Keratinocyte (primary cell): ENCODE measurements at regions not wholly inside any gene's neighbourhood (a gene's known extent, or its start where the extent isn't known, plus 50 kb on each side); places are given as distances from the start of the nearest gene placed in this dataset.

Source experiments
- DNase-seq: peaks from one replicate; pipeline ENCODE4 v3.0.0-alpha.2; 2011; ENCODE audit warnings: low read depth, missing footprints, low spot score
- FAIRE-seq: peaks from 2 replicates; lab custom pipeline; 2011; peaks lifted over from hg19 to GRCh38; lab: Jason Lieb, UNC
- H2AFZ ChIP-seq: 2 replicates; pipeline ENCODE4 v1.6.0; 2012; ENCODE audit warnings: low read length, control low read depth, inconsistent platforms; ENCODE audit not compliant: control insufficient read depth
- H3K27ac ChIP-seq: 2 replicates; pipeline ENCODE4 v1.5.1; 2011; ENCODE audit warnings: low read length; ENCODE audit not compliant: control insufficient read depth, insufficient read depth
- H3K27me3 ChIP-seq: 3 replicates; pipeline ENCODE4 v1.6.0; 2011; ENCODE audit warnings: low read length; ENCODE audit not compliant: control insufficient read depth, insufficient read depth; ENCODE audit errors: extremely low read depth
- H3K36me3 ChIP-seq, 2 experiments: 2 replicates in 1 of 2; 3 replicates in 1 of 2; pipeline ENCODE4 v1.5.1; 2011; ENCODE audit warnings: low read length in 2 of 2, mild to moderate bottlenecking in 1 of 2; ENCODE audit not compliant: control insufficient read depth in 2 of 2, insufficient read depth in 2 of 2; ENCODE audit errors: extremely low read depth in 1 of 2
- H3K4me1 ChIP-seq: 3 replicates; pipeline ENCODE4 v1.5.1; 2011; ENCODE audit warnings: low read length; ENCODE audit not compliant: control insufficient read depth, insufficient read depth; ENCODE audit errors: extremely low read depth
- H3K4me2 ChIP-seq: 3 replicates; pipeline ENCODE4 v1.6.0; 2011; ENCODE audit warnings: low read depth, low read length; ENCODE audit not compliant: control insufficient read depth, insufficient read depth; ENCODE audit errors: extremely low read depth
- H3K4me3 ChIP-seq, 3 experiments: fragments of 200-600 bp in 1 of 3; sonication (generic) in 1 of 3; 2 replicates in 2 of 3; 3 replicates in 1 of 3; pipeline ENCODE4 v1.5.1; 2011 to 2016; ENCODE audit warnings: low read length in 3 of 3, mild to moderate bottlenecking in 3 of 3, control low read depth in 2 of 3, inconsistent platforms in 1 of 3, low read depth in 1 of 3, mixed read lengths in 1 of 3, mixed run types in 1 of 3, moderate library complexity in 1 of 3; ENCODE audit not compliant: control insufficient read depth in 2 of 3, insufficient read depth in 2 of 3; ENCODE audit errors: extremely low read depth in 1 of 3
- H3K79me2 ChIP-seq: 2 replicates; pipeline ENCODE4 v1.6.0; 2012; ENCODE audit warnings: low read length; ENCODE audit not compliant: control insufficient read depth, insufficient read depth
- H3K9ac ChIP-seq: 3 replicates; pipeline ENCODE4 v1.6.0; 2011; ENCODE audit warnings: low read length; ENCODE audit not compliant: control insufficient read depth, insufficient read depth; ENCODE audit errors: extremely low read depth
- H3K9me1 ChIP-seq: 3 replicates; pipeline ENCODE4 v1.6.0; 2011; ENCODE audit warnings: low read length; ENCODE audit not compliant: control insufficient read depth, insufficient read depth; ENCODE audit errors: extremely low read depth
- H3K9me3 ChIP-seq: 2 replicates; pipeline ENCODE4 v1.5.1; 2012; ENCODE audit warnings: low read depth, low read length; ENCODE audit not compliant: control insufficient read depth
- H4K20me1 ChIP-seq: 3 replicates; pipeline ENCODE4 v1.6.0; 2011; ENCODE audit warnings: low read length; ENCODE audit not compliant: control insufficient read depth, insufficient read depth; ENCODE audit errors: extremely low read depth
- EZH2 ChIP-seq: IDR thresholded peaks from one replicate; pipeline ENCODE4 v1.6.1; 2012; ENCODE audit warnings: inconsistent platforms, mild to moderate bottlenecking, low read length, moderate library complexity
- dilution Hi-C: fragments of 300-500 bp; cut with MboI; formaldehyde crosslinking; loops from one replicate; pipeline ENCODE4 v1.7.0; 2020; ENCODE audit warnings: low sequenced_read_pairs; ENCODE audit not compliant: extremely low pct_ligation_motif_present
- TF ChIP-seq, protein P1 (sequence below), 3 experiments: IDR thresholded peaks in 1 of 3; conservative IDR thresholded peaks in 1 of 3; optimal IDR thresholded peaks in 1 of 3; 2 replicates in 2 of 3; 3 replicates in 1 of 3; pipeline versions ENCODE3 to v1.5.1; 2011; ENCODE audit warnings: low read length in 3 of 3, mild to moderate bottlenecking in 3 of 3, moderate library complexity in 2 of 3, control low read depth in 1 of 3, inconsistent platforms in 1 of 3; ENCODE audit not compliant: insufficient read depth in 2 of 3; ENCODE audit errors: extremely low read depth in 1 of 3

DNA sequence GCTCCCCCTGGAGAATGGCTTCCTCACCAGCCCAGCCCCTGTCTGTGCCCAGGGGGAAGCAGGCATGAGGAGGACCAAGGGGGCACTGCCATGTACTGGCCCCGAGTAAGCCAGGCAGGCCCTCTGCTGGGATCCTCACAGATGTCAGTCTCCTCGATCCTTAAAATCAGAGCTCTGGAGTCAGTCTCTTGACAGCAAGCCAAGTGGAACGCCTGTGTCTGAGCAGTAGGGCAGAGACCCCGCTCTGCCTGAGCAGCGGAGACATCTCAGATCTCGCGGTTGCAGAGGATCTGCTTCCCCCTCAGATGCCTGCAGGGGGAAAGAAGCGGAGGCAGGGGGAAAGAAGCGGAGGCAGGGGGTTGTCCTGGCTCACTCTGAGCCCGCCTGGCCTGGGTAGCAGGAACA, 92.6 kb downstream of the SNX5 start:
- no peak for FAIRE-seq

DNA sequence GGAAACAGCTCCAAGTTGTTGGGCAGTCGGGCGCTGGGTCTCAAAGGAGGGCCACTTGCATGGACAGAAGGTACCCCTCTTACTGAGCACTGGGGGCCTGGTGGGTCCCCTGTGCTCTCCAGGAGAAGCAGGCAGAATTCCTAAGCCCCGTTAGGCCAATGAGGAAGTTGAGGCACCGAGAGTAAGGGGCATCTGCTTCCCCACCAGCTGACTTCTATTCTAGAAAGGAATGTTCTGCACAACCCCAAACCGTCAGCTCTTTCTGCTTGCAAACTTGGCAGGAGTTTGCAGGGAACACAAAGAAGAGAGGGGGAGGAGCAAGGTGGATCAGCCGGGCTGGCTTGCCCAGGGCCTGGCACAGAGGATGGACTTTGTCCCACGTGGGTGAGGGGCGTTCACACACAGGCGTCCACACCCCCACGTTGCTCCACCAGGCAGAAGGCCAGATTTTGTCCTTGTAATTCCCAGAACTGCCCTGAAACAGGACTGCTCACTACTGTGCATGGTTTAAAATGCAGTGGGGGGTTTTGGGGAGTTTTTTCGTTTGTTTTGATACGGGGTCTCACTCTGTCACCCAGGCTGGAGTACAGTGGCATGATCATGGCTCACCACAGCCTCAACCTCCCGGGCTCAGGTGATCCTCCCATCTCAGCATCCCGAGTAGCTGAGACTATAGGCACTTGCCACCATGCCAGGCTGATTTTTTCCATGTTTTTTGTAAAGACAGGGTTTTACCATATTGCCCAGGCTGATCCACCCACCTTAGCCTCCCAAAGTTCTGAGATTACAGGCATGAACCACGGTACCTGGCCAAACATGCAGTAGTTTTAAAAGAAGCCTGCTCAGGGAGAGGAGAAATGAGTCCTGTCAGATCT, 93.3 kb downstream of the SNX5 start:
- H4K20me1 ChIP-seq, result no peaks in the 10 kb centered on the region
- no peak overlapping the region for H3K27ac ChIP-seq
- no peak overlapping the region for H2AFZ ChIP-seq
- no peak overlapping the region for H3K4me3 ChIP-seq
- H3K4me2 ChIP-seq, result no peak overlapping the region
- no peaks in the 10 kb centered on the region for H3K9me1 ChIP-seq
- TF ChIP-seq EZH2, result no peak
- TF ChIP-seq, protein P1, sequence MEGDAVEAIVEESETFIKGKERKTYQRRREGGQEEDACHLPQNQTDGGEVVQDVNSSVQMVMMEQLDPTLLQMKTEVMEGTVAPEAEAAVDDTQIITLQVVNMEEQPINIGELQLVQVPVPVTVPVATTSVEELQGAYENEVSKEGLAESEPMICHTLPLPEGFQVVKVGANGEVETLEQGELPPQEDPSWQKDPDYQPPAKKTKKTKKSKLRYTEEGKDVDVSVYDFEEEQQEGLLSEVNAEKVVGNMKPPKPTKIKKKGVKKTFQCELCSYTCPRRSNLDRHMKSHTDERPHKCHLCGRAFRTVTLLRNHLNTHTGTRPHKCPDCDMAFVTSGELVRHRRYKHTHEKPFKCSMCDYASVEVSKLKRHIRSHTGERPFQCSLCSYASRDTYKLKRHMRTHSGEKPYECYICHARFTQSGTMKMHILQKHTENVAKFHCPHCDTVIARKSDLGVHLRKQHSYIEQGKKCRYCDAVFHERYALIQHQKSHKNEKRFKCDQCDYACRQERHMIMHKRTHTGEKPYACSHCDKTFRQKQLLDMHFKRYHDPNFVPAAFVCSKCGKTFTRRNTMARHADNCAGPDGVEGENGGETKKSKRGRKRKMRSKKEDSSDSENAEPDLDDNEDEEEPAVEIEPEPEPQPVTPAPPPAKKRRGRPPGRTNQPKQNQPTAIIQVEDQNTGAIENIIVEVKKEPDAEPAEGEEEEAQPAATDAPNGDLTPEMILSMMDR (optimal IDR thresholded peaks at IDR 0.05 in 1 of 3, IDR thresholded peaks at IDR 0.05 in 1 of 3, conservative IDR thresholded peaks at IDR 0.05 in 1 of 3; ENCODE audit: extremely low read depth in 1 of 3, insufficient read depth in 2 of 3, low read length in 3 of 3), result no peak
- H3K36me3 ChIP-seq, result no peaks in the 10 kb centered on the region
- H3K27me3 ChIP-seq, result peaks cover 16% of the 10 kb centered on the region
- FAIRE-seq, result no peak
- no peak for DNase-seq
- H3K9ac ChIP-seq, result no peak overlapping the region
- no peaks in the 10 kb centered on the region for H3K9me3 ChIP-seq
- no peaks in the 10 kb centered on the region for H3K79me2 ChIP-seq
- no peaks in the 10 kb centered on the region for H3K4me1 ChIP-seq
- dilution Hi-C loops, result no loop called here

More for the DNA sequence above, 92.6 kb downstream of the SNX5 start:
- H3K9me3 ChIP-seq, result no peaks in the 10 kb centered on the region
- H3K79me2 ChIP-seq, result no peaks in the 10 kb centered on the region
- H3K36me3 ChIP-seq, result no peaks in the 10 kb centered on the region
- TF ChIP-seq EZH2, result no peak
- no peak overlapping the region for H3K4me2 ChIP-seq
- H4K20me1 ChIP-seq, result no peaks in the 10 kb centered on the region
- no peak for DNase-seq
- no peaks in the 10 kb centered on the region for H3K9me1 ChIP-seq
- no peak overlapping the region for H3K4me3 ChIP-seq
- no peak overlapping the region for H3K27ac ChIP-seq
- no peak overlapping the region for H3K9ac ChIP-seq
- peaks cover 16% of the 10 kb centered on the region for H3K27me3 ChIP-seq
- dilution Hi-C loops, result no loop called here
- no peak overlapping the region for H2AFZ ChIP-seq
- H3K4me1 ChIP-seq, result no peaks in the 10 kb centered on the region
